Left lung (tissue), 4 donors: ENCODE measurements at regions not wholly inside any gene's neighbourhood (a gene's known extent, or its start where the extent isn't known, plus 50 kb on each side); places are given as distances from the start of the nearest gene placed in this dataset.

Experiments
- ATAC-seq: fragments of 200-7000 bp; cut with Tn5 transposase; one replicate; pipeline ENCODE4 v1.9.1; 2020; ENCODE audit warnings: moderate library complexity
- DNase-seq, 4 donors: peaks; one replicate each; pipeline ENCODE4 v3.0.0-alpha.2; 2013 to 2020
- H3K27ac ChIP-seq, 2 donors: fragments of 200-600 bp; sonication (generic) in 1 of 2; one replicate each; pipeline versions ENCODE4 v1.5.0 to v1.8.0; 2020 to 2021
- H3K27me3 ChIP-seq, 2 donors: fragments of 200-600 bp; sonication (generic) in 1 of 2; one replicate each; pipeline versions ENCODE4 v1.5.0 to v1.8.0; 2020 to 2021
- H3K36me3 ChIP-seq, 2 donors: fragments of 200-600 bp; sonication (generic) in 1 of 2; one replicate each; pipeline versions ENCODE4 v1.5.0 to v1.8.0; 2020 to 2021
- H3K4me1 ChIP-seq, 2 donors: fragments of 200-600 bp; one replicate each; pipeline ENCODE4 v1.8.0; 2021
- H3K4me3 ChIP-seq, 2 donors: fragments of 200-600 bp; sonication (generic) in 1 of 2; one replicate each; pipeline versions ENCODE4 v1.5.0 to v1.8.0; 2020 to 2021; ENCODE audit warnings: mild to moderate bottlenecking in 1 of 2
- H3K9me3 ChIP-seq, 2 donors: fragments of 200-600 bp; sonication (generic) in 1 of 2; one replicate each; pipeline versions ENCODE4 v1.5.0 to v1.8.0; 2020 to 2021
- intact Hi-C, 2 donors: fragments of 100-400 bp; cut with DNase I; formaldehyde crosslinking; loops; one replicate each; pipeline versions ENCODE4 v1.11.2 to v1.14.2; 2022
- TF ChIP-seq, protein P1 (sequence below), 2 donors: fragments of 200-600 bp; sonication (generic) in 1 of 2; IDR thresholded peaks; one replicate each; pipeline versions ENCODE4 v1.5.0 to v1.8.0; 2021; ENCODE audit warnings: antibody characterized with exemption in 2 of 2
- donor health status: DM: no; HTN: yes; CAD: no.
- donor health status: DM: no; HTN: no; CAD: no.

DNA sequence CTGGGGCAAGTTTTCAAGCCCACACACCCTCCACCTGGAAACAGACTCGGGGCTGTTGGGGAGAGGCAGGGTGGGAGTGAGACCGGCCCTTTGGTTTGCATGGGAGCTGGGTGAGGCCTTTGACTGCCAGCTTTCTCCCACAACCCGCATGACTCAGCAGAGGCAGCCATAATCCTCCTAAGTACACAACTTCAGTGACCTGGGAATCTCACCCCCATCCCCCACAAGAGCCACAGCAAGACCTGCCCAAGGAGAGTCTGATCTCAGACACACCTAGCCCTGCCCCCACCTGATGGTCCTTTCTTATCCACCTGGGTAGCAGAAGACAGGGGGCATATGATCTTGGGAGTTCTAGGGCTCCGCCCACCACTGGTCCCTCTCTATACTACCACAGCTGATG, 1615.4 kb downstream of the EFNB2 start:
- Histone ChIP-seq H3K4me1 (no peaks in the 10 kb centered on the region), H3K27ac (no peak overlapping the region), H3K4me3 (no peak overlapping the region), H3K36me3 (no peaks in the 10 kb centered on the region), H3K27me3 (no peaks in the 10 kb centered on the region), H3K9me3 (peaks cover 0 to 3% of the 10 kb centered on the region in 2 donors)
- intact Hi-C loops = no loop called here
- TF ChIP-seq, protein P1, sequence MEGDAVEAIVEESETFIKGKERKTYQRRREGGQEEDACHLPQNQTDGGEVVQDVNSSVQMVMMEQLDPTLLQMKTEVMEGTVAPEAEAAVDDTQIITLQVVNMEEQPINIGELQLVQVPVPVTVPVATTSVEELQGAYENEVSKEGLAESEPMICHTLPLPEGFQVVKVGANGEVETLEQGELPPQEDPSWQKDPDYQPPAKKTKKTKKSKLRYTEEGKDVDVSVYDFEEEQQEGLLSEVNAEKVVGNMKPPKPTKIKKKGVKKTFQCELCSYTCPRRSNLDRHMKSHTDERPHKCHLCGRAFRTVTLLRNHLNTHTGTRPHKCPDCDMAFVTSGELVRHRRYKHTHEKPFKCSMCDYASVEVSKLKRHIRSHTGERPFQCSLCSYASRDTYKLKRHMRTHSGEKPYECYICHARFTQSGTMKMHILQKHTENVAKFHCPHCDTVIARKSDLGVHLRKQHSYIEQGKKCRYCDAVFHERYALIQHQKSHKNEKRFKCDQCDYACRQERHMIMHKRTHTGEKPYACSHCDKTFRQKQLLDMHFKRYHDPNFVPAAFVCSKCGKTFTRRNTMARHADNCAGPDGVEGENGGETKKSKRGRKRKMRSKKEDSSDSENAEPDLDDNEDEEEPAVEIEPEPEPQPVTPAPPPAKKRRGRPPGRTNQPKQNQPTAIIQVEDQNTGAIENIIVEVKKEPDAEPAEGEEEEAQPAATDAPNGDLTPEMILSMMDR (IDR thresholded peaks at IDR 0.05) = no peak
- ATAC-seq (no peak), DNase-seq (no peak)

DNA sequence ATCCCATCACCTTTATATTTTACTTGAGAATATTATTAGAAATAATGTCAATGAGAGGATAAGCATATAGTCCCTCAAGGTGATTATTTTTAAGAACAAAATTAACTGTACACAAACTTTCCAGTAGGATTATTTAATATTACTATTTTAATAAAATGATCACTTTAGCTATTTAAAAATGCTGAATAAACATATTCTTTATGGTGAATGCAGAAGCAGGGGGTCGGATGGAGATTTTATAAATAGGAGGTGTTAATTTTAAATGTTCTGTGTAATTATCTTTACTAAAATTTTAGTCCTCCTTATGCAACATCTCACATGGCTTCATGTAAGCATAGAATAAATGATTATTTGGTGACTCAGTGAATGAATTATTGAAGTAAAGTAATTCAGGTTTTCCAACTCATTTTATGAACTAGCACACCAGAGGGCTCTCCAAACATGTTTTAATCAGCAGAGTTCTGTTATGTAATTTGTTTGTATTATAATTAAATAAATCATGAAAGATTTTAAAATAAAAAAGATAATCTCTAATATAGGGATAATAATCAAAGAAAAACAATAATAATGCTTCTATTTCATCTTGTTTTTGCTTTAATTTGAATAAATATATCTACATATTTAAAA, 1635.2 kb downstream of the EFNB2 start:
- intact Hi-C loops = no loop called here
- Histone ChIP-seq H3K27ac (no peak overlapping the region), H3K27me3 (no peaks in the 10 kb centered on the region), H3K4me3 (no peak overlapping the region), H3K4me1 (no peaks in the 10 kb centered on the region), H3K36me3 (no peaks in the 10 kb centered on the region), H3K9me3 (no peaks in the 10 kb centered on the region)
- no peak for DNase-seq
- TF ChIP-seq, protein P1 (IDR thresholded peaks at IDR 0.05) = no peak
- no peak for ATAC-seq

DNA sequence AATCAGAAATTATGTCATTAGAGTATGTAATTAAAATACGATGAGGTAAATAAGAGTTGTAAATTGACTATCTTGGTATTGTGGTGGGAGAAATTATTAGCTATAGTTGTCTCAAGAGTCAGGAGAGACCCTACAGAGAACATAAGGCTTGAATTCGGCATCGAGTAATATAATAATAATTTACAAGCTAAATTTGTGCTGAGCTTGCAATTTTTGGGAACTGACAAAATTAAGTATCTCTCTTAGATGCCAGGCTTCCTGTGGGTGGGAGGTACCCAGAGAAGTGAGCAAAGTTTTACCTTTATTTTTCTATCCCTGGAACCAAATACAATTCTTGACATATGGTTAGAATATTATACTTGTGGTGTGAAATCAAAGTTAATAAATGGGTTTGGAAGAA, 1637.0 kb downstream of the EFNB2 start:
- Histone ChIP-seq H3K4me3 (no peak overlapping the region), H3K4me1 (no peaks in the 10 kb centered on the region), H3K36me3 (no peaks in the 10 kb centered on the region), H3K27ac (no peak overlapping the region), H3K9me3 (no peaks in the 10 kb centered on the region), H3K27me3 (no peaks in the 10 kb centered on the region)
- no peak for ATAC-seq
- TF ChIP-seq, protein P1 (IDR thresholded peaks at IDR 0.05) = no peak
- intact Hi-C loops = no loop called here
- no peak for DNase-seq

DNA sequence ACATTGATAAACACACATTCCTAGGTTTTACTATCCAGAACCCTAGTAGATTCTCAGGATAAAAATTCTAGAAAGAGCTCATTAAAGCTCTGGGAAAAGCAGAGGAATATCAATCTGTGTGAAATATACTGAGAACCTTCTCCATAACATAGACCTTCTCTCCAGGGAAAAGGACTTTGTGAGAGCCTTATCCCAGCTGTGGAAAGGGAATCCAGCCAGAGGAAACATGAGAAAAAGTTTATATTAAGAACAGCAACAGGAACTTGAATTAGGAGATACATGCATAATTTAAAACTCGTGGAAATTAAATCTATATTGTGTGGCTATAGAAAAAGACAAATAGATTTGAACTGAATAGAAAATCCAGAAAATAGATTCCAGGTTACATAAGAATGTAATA, 1639.9 kb downstream of the EFNB2 start:
- ATAC-seq (no peak), DNase-seq (peak in 2 of 4 donors; percentile 16 to 18)
- Histone ChIP-seq H3K4me1 (no peaks in the 10 kb centered on the region), H3K27ac (no peak overlapping the region), H3K36me3 (no peaks in the 10 kb centered on the region), H3K9me3 (no peaks in the 10 kb centered on the region), H3K4me3 (no peak overlapping the region), H3K27me3 (no peaks in the 10 kb centered on the region)
- TF ChIP-seq, protein P1 (IDR thresholded peaks at IDR 0.05) = no peak
- intact Hi-C loops = no loop called here

DNA sequence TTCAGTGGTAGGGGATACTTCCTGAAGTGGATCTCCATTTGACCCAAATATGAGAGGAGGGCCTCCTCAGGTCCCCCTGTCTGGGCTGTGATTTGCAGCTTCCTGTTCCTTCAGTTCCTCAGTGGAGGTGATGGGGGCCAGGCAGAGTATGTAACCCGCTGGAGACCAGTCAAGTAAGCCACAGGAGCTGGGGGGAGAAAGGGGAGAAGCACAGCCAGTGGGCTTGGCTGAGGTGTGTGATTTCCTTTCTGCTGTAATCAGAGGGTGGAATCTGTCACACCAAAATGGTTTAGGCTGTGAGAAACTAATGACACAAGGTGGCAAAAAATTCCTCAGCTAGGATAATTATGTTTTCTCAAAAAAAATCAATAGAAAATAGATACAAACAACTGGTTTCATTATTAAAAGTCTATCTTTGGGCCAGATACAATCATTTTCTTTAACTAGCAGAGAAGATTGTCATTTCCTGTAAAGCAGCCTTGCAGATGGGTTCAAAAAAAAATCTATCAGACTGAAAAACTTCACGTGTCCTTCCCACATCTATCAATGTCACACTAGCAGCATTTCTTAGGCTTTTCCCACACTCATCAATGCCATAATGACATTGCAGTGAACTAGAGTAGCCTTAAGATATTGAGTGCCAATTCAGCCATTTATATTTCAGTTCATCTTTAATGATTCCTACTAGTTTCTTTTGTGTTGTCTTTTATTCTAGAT, 1660.3 kb downstream of the EFNB2 start:
- ATAC-seq (no peak), DNase-seq (no peak)
- Histone ChIP-seq H3K4me1 (no peaks in the 10 kb centered on the region), H3K36me3 (no peaks in the 10 kb centered on the region), H3K27ac (no peak overlapping the region), H3K4me3 (no peak overlapping the region), H3K9me3 (no peaks in the 10 kb centered on the region), H3K27me3 (no peaks in the 10 kb centered on the region)
- intact Hi-C loops = no loop called here
- TF ChIP-seq, protein P1 (IDR thresholded peaks at IDR 0.05) = no peak
